ENCODE measurements at regions not wholly inside any gene's neighbourhood (a gene's known extent, or its start where the extent isn't known, plus 50 kb on each side); places are given as distances from the start of the nearest gene placed in this dataset.

- TF ChIP-seq CTCF (tag by site-specific recombination; IDR thresholded peaks at IDR 0.05) (no peak), ZXDB (tag by site-specific recombination; IDR thresholded peaks at IDR 0.05) (no peak), SALL2 (tag by site-specific recombination; IDR thresholded peaks at IDR 0.05; ENCODE audit: borderline replicate concordance) (no peak), ZNF24 (tag by site-specific recombination; IDR thresholded peaks at IDR 0.05) (no peak), ZNF280C (tag by site-specific recombination; IDR thresholded peaks at IDR 0.05) (no peak), ZNF16 (tag by site-specific recombination; IDR thresholded peaks at IDR 0.05; ENCODE audit: low read depth) (no peak)
Measured at GRCh38 chr10:28922127-28922526, 244.8 kb downstream of the BAMBI start.
